IMR-90 (cell line): ENCODE measurements at regions not wholly inside any gene's neighbourhood (a gene's known extent, or its start where the extent isn't known, plus 50 kb on each side); places are given as distances from the start of the nearest gene placed in this dataset.

Experiments used
- ATAC-seq: fragments of 200-7000 bp; cut with Tn5 transposase; 2 replicates; pipeline ENCODE4 v1.9.1; 2020; ENCODE audit warnings: low read depth, mild to moderate bottlenecking, moderate library complexity
- BruUV-seq: library from RNA; stranded (reverse); fragments of 400-500 nt; replicated peaks from 2 replicates; lab custom pipeline; 2021; lab: Mats Ljungman, UMichigan
- CTCF ChIA-PET: fragments of 300-600 bp; formaldehyde crosslinking; extraction: SDS; loops from one replicate; lab custom pipeline; 2021; ENCODE audit warnings: antibody characterized with exemption; lab: Yijun Ruan, JAX
- POLR2A ChIA-PET: fragments of 300-600 bp; sonication (Branson Sonifier 250); formaldehyde crosslinking; loops from one replicate; lab custom pipeline; 2022; ENCODE audit warnings: antibody characterized with exemption; ENCODE audit not compliant: unreplicated experiment; lab: Charles Lee
- DNase-seq: peaks from one replicate; pipeline ENCODE4 v3.0.0; 2013
- H2AFZ ChIP-seq: replicated peaks from 2 replicates; pipeline ENCODE3; 2013; ENCODE audit warnings: low read length, mild to moderate bottlenecking; ENCODE audit not compliant: poor library complexity
- H2AK5ac ChIP-seq: 2 replicates; pipeline ENCODE4 v1.6.1; 2013; ENCODE audit warnings: low read depth, low read length, inconsistent platforms
- H2AK9ac ChIP-seq: replicated peaks from 2 replicates; pipeline ENCODE3; 2013; ENCODE audit warnings: mild to moderate bottlenecking, low read depth, low read length, moderate library complexity; ENCODE audit not compliant: poor library complexity
- H2BK120ac ChIP-seq: 2 replicates; pipeline ENCODE4 v1.6.1; 2013; ENCODE audit warnings: low read depth, low read length, inconsistent platforms
- H2BK15ac ChIP-seq: 3 replicates; pipeline ENCODE4 v1.6.1; 2013; ENCODE audit warnings: low read depth, low read length, inconsistent platforms
- H2BK20ac ChIP-seq: 2 replicates; pipeline ENCODE4 v1.6.1; 2013; ENCODE audit warnings: low read depth, mild to moderate bottlenecking, inconsistent platforms, low read length, moderate library complexity
- H2BK5ac ChIP-seq: 2 replicates; pipeline ENCODE4 v1.6.1; 2013; ENCODE audit warnings: mild to moderate bottlenecking, low read depth, low read length, inconsistent platforms; ENCODE audit not compliant: poor library complexity, severe bottlenecking
- H3K14ac ChIP-seq: replicated peaks from 2 replicates; pipeline ENCODE4 v1.6.1; 2013; ENCODE audit warnings: low read depth, low read length, inconsistent platforms
- H3K18ac ChIP-seq: 2 replicates; pipeline ENCODE4 v1.6.1; 2013; ENCODE audit warnings: low read depth, low read length, control low read depth
- H3K23ac ChIP-seq: 2 replicates; pipeline ENCODE4 v1.6.1; 2013; ENCODE audit warnings: low read depth, low read length, inconsistent platforms
- H3K27ac ChIP-seq: 2 replicates; pipeline ENCODE4 v1.5.1; 2013; ENCODE audit warnings: mild to moderate bottlenecking, control low read depth, low read length; ENCODE audit not compliant: insufficient read depth
- H3K27me3 ChIP-seq: 2 replicates; pipeline ENCODE4 v1.6.1; 2013; ENCODE audit warnings: low read length; ENCODE audit not compliant: control insufficient read depth, insufficient read depth
- H3K36me3 ChIP-seq: 2 replicates; pipeline ENCODE4 v1.6.1; 2013; ENCODE audit warnings: low read length, mixed read lengths; ENCODE audit not compliant: control insufficient read depth, insufficient read depth
- H3K4ac ChIP-seq: 2 replicates; pipeline ENCODE4 v1.6.1; 2013; ENCODE audit warnings: low read depth, low read length, inconsistent platforms
- H3K4me1 ChIP-seq: 2 replicates; pipeline ENCODE4 v1.6.1; 2013; ENCODE audit warnings: low read length, mixed read lengths; ENCODE audit not compliant: control insufficient read depth, insufficient read depth
- H3K4me2 ChIP-seq: 2 replicates; pipeline ENCODE4 v1.6.1; 2013; ENCODE audit warnings: low read depth, mild to moderate bottlenecking, control low read depth, low read length, moderate library complexity
- H3K4me3 ChIP-seq: 2 replicates; pipeline ENCODE4 v1.5.1; 2013; ENCODE audit warnings: low read depth, mild to moderate bottlenecking, control low read depth, low read length, moderate library complexity; ENCODE audit not compliant: insufficient read depth
- H3K56ac ChIP-seq: 2 replicates; pipeline ENCODE4 v1.6.1; 2013; ENCODE audit warnings: low read length, inconsistent platforms; ENCODE audit not compliant: insufficient read depth; ENCODE audit errors: extremely low read depth
- H3K79me1 ChIP-seq, 2 experiments: 2 replicates each; pipeline ENCODE4 v1.6.1; 2013; ENCODE audit warnings: low read length in 2 of 2, inconsistent platforms in 1 of 2, low read depth in 1 of 2
- H3K9ac ChIP-seq: 2 replicates; pipeline ENCODE4 v1.6.1; 2013; ENCODE audit warnings: low read depth, low read length, control low read depth
- H3K9me1 ChIP-seq: 2 replicates; pipeline ENCODE4 v1.6.1; 2013; ENCODE audit warnings: low read length, inconsistent platforms; ENCODE audit not compliant: insufficient read depth
- H3K9me3 ChIP-seq: 2 replicates; pipeline ENCODE4 v1.6.1; 2013; ENCODE audit warnings: low read length; ENCODE audit not compliant: control insufficient read depth, insufficient read depth
- H4K20me1 ChIP-seq: 2 replicates; pipeline ENCODE4 v1.6.1; 2013; ENCODE audit warnings: low read length, inconsistent platforms; ENCODE audit not compliant: insufficient read depth
- H4K5ac ChIP-seq: 2 replicates; pipeline ENCODE4 v1.6.1; 2013; ENCODE audit warnings: mild to moderate bottlenecking, low read depth, low read length, control low read depth
- H4K8ac ChIP-seq, 2 experiments: 2 replicates each; pipeline ENCODE4 v1.6.1; 2013; ENCODE audit warnings: low read depth in 2 of 2, low read length in 2 of 2, control low read depth in 1 of 2, inconsistent platforms in 1 of 2
- H4K91ac ChIP-seq: 2 replicates; pipeline ENCODE4 v1.6.1; 2013; ENCODE audit warnings: low read depth, low read length, inconsistent platforms; ENCODE audit not compliant: insufficient read depth
- BHLHE40 ChIP-seq: fragments of 150-350 bp; IDR thresholded peaks from 2 replicates; pipeline ENCODE4 v1.6.1; 2016; ENCODE audit warnings: mild to moderate bottlenecking, low read depth, low read length
- CEBPB ChIP-seq: IDR thresholded peaks from 2 replicates; pipeline ENCODE4 v1.6.1; 2012; ENCODE audit warnings: low read depth, low read length, improper control_type of control experiment
- CHD1 ChIP-seq: IDR thresholded peaks from 2 replicates; pipeline ENCODE4 v1.6.1; 2012; ENCODE audit warnings: low read depth, low read length, improper control_type of control experiment
- FOS ChIP-seq: fragments of 150-350 bp; IDR thresholded peaks from 2 replicates; pipeline ENCODE4 v1.6.1; 2016; ENCODE audit warnings: low read depth, low read length
- MAZ ChIP-seq: IDR thresholded peaks from 2 replicates; pipeline ENCODE4 v1.6.1; 2012; ENCODE audit warnings: low read depth, mild to moderate bottlenecking, low read length, improper control_type of control experiment, moderate library complexity, borderline replicate concordance
- NFE2L2 ChIP-seq: fragments of 150-350 bp; IDR thresholded peaks from 2 replicates; pipeline ENCODE4 v1.6.1; 2016; ENCODE audit warnings: low read depth, mild to moderate bottlenecking, low read length
- POLR2A ChIP-seq: IDR thresholded peaks from 2 replicates; pipeline ENCODE4 v1.6.1; 2012; ENCODE audit warnings: mild to moderate bottlenecking, low read depth, low read length
- RAD21 ChIP-seq: IDR thresholded peaks from 2 replicates; pipeline ENCODE4 v1.6.1; 2012; ENCODE audit warnings: low read length, improper control_type of control experiment
- RCOR1 ChIP-seq: IDR thresholded peaks from 2 replicates; pipeline ENCODE4 v1.6.1; 2012; ENCODE audit warnings: mild to moderate bottlenecking, low read length, improper control_type of control experiment; ENCODE audit not compliant: insufficient replicate concordance
- RFX5 ChIP-seq: IDR thresholded peaks from 2 replicates; pipeline ENCODE4 v1.8.0; 2012; ENCODE audit warnings: low read depth, mild to moderate bottlenecking, low read length, moderate library complexity
- SMC3 ChIP-seq: fragments of 150-350 bp; IDR thresholded peaks from 2 replicates; pipeline ENCODE4 v1.6.1; 2016; ENCODE audit warnings: low read depth, mild to moderate bottlenecking, antibody characterized with exemption, low read length, moderate library complexity
- WGBS, 2 experiments: methylation state at CpG; one replicate each; pipeline versions ENCODE4 v1.1.5 to v1.1.7; 2013; ENCODE audit warnings: missing lambda C conversion rate in 2 of 2; ENCODE audit not compliant: insufficient read length in 1 of 2; ENCODE audit errors: extremely low coverage in 2 of 2; 5-methylcytosine and 5-hydroxymethylcytosine counted together
- dilution Hi-C: fragments of 300-500 bp; cut with HindIII; formaldehyde crosslinking; loops from one replicate; pipeline ENCODE4 v1.14.3; 2018; ENCODE audit warnings: low sequenced_read_pairs; ENCODE audit not compliant: unreplicated experiment
- in situ Hi-C: fragments of 300-500 bp; cut with MboI; formaldehyde crosslinking; loops from 3 replicates; pipeline ENCODE4 v1.14.3; 2019; ENCODE audit warnings: low sequenced_read_pairs, inconsistent platforms, mixed read lengths
- intact Hi-C: fragments of 100-400 bp; cut with micrococcal nuclease; formaldehyde crosslinking; loops from 2 replicates; pipeline ENCODE4 v1.10.0; 2022
- TF ChIP-seq, protein P1 (sequence below): fragments of 150-350 bp; IDR thresholded peaks from 2 replicates; pipeline ENCODE4 v1.6.1; 2016; ENCODE audit warnings: low read depth, mild to moderate bottlenecking, low read length, moderate library complexity, borderline replicate concordance

DNA sequence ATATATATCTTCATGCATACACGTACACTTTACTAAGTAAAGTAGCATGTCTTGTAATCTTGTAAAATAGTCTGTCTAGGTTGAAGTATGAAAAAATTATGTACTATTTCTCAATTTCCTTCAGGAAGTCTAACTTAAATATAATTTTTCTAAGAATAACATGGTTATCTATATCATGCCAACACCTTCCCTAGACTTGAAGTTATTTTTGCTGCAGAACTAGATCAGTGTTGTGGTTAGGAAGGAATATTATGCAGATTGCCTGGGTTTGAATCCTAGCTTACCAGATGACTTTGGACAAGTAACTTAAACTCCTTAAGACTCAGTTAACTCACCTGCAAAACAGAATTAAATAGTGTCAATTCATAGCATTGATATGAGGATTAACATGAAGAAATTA lies 142.2 kb upstream of the SEMA3A start:
- Histone ChIP-seq H2AFZ (no peak overlapping the region), H4K5ac (no peak overlapping the region), H3K4me1 (0 out of 2 replicates have a peak, but pooled peaks cover 1% of the 10 kb centered on the region), H3K9me1 (no peaks in the 10 kb centered on the region), H3K79me1 (no peaks in the 10 kb centered on the region), H2BK5ac (peak overlapping the region; percentile 59), H2BK20ac (no peak overlapping the region), H3K9me3 (no peaks in the 10 kb centered on the region), H3K14ac (no peak overlapping the region), H2BK15ac (no peak overlapping the region), H3K18ac (no peak overlapping the region), H3K4me3 (no peak overlapping the region), H3K9ac (no peak overlapping the region), H3K56ac (no peak overlapping the region), H4K8ac (no peak overlapping the region), H4K91ac (no peak overlapping the region), H3K4ac (no peak overlapping the region), H4K20me1 (no peaks in the 10 kb centered on the region), H3K4me2 (no peak overlapping the region), H2AK9ac (no peak overlapping the region), H3K27ac (no peak overlapping the region), H3K36me3 (no peaks in the 10 kb centered on the region), H2AK5ac (no peak overlapping the region), H3K27me3 (no peaks in the 10 kb centered on the region), H2BK120ac (no peak overlapping the region), H3K23ac (no peak overlapping the region)
- WGBS, 2 experiments: no CpG with 5 or more reads among the region's 1 CpG
- no peak for ATAC-seq
- POLR2A ChIA-PET: no interaction called here
- BruUV-seq: no TSS peak
- peak; percentile 11 for DNase-seq
- no peak for TF ChIP-seq CEBPB
- TF ChIP-seq BHLHE40: no peak
- no peak for TF ChIP-seq MAZ
- TF ChIP-seq NFE2L2: no peak
- TF ChIP-seq SMC3: no peak
- no peak for TF ChIP-seq RAD21
- no peak for TF ChIP-seq POLR2A
- no peak for TF ChIP-seq RFX5
- no peak for TF ChIP-seq CHD1
- TF ChIP-seq, protein P1, sequence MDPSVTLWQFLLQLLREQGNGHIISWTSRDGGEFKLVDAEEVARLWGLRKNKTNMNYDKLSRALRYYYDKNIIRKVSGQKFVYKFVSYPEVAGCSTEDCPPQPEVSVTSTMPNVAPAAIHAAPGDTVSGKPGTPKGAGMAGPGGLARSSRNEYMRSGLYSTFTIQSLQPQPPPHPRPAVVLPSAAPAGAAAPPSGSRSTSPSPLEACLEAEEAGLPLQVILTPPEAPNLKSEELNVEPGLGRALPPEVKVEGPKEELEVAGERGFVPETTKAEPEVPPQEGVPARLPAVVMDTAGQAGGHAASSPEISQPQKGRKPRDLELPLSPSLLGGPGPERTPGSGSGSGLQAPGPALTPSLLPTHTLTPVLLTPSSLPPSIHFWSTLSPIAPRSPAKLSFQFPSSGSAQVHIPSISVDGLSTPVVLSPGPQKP: no peak
- no peak for TF ChIP-seq RCOR1
- no peak for TF ChIP-seq FOS
- in situ Hi-C loops: no loop called here
- dilution Hi-C loops: no loop called here
- intact Hi-C loops: no loop called here
- CTCF ChIA-PET: no interaction called here
